AG09319 (cell line): ENCODE measurements at regions not wholly inside any gene's neighbourhood (a gene's known extent, or its start where the extent isn't known, plus 50 kb on each side); places are given as distances from the start of the nearest gene placed in this dataset.

Experiments used
- DNase-seq: peaks from one replicate; pipeline ENCODE4 v3.0.0-alpha.2; 2010; ENCODE audit warnings: low read depth; ENCODE audit errors: extremely low read depth
- TF ChIP-seq, protein P1 (sequence below): IDR thresholded peaks from 2 replicates; pipeline ENCODE4 v1.5.1; 2011; ENCODE audit warnings: low read depth, mild to moderate bottlenecking, inconsistent platforms, low read length, moderate library complexity

DNA sequence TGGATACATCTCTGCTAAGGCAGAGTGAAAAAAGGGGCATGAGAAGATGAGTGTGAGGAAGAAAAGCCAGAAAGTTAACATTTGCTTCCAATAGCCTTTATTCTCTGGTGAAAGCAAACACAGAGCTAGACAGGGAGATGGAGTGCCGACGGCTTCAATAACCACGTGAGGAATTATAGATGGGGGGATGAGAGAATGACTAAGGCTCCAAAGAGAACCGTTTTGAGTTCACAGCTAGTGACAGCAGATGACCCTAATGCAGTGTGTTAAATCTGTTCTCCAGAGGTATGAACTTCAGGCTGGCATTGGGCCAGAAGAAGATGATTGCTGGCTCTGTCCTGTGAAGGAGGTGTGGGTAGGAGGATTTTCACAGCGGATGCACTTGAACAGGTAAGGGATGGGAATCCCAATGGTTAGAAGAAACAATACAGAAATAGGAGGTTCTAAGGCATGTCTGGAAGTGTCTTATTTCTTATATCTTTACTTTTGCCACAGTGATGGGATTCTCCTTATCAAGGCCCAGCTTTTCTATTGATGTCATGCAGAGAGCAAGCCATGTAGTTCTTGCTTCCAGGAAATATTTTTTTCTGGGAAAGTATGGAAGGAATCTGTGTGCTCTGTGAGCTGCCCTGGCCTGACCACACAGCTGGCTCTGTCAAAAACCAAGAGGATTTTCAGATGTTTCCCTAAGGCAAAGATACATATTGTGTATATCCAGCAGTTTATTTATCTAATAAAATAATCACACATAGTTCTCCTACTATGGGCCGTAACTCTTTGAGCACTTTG lies 573.8 kb downstream of the LTN1 start:
- TF ChIP-seq, protein P1, sequence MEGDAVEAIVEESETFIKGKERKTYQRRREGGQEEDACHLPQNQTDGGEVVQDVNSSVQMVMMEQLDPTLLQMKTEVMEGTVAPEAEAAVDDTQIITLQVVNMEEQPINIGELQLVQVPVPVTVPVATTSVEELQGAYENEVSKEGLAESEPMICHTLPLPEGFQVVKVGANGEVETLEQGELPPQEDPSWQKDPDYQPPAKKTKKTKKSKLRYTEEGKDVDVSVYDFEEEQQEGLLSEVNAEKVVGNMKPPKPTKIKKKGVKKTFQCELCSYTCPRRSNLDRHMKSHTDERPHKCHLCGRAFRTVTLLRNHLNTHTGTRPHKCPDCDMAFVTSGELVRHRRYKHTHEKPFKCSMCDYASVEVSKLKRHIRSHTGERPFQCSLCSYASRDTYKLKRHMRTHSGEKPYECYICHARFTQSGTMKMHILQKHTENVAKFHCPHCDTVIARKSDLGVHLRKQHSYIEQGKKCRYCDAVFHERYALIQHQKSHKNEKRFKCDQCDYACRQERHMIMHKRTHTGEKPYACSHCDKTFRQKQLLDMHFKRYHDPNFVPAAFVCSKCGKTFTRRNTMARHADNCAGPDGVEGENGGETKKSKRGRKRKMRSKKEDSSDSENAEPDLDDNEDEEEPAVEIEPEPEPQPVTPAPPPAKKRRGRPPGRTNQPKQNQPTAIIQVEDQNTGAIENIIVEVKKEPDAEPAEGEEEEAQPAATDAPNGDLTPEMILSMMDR, result no peak
- DNase-seq, result no peak

GRCh38 chr21:28410256-28410655 lies 582.4 kb downstream of the LTN1 start:
- no peak for DNase-seq
- TF ChIP-seq, protein P1, result no peak

DNA sequence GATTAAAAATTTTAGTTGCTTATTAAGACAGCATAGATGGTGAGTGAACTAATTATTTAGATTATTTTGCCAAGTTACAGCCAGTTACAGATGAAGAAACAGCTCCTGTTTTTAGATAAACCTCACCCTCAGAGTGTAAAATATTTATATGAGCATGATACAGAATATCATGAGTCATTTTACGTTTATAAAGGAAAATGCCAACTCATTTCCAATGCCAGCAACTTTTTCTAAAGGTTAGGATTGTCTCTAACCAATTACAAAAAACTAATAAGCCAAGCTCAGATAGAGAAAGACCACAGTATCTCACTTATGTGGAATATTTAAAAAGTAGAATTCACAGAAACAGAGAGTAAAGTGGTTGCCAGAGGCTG lies 590.1 kb downstream of the LTN1 start:
- no peak for DNase-seq
- TF ChIP-seq, protein P1, result no peak

DNA sequence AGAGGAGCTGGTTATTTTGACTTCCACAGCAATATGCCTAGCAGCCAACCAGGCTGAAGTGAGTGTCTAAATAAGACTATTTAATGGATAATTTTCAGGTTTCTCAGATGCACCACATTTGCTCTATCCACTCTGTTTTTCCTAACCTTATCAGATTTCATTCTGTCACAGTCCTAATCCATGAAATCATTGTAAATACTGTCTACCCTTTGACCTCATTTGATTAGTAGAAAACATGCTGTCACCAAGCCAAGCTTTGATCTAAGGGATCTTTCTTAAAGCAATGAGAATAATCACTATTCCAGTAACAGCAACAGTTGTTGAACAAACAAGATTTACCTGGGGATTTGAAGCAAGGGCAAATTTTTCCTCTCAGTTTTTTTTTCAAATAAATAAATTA lies 595.6 kb downstream of the LTN1 start:
- DNase-seq, result no peak
- TF ChIP-seq, protein P1, result no peak

DNA sequence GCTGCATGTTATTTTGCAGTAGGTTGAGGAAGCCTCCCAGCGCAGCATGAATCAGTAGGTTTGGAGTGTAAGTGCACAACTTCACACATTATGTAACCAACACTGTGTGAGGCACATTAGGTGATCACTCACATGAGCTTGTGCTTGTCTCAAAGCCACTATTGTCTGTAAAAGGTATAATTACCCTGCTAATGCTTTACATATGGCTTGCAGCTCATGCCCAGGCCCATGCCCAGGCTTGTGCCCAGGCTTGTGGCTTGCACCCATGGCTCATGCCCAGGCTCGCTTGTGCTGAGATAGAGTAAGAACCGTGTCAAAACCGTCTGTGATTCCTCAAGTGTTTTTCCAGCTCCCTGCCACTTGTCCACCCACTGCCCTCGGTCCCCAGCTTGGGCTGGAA lies 596.3 kb downstream of the LTN1 start:
- DNase-seq, result no peak
- TF ChIP-seq, protein P1, result no peak

DNA sequence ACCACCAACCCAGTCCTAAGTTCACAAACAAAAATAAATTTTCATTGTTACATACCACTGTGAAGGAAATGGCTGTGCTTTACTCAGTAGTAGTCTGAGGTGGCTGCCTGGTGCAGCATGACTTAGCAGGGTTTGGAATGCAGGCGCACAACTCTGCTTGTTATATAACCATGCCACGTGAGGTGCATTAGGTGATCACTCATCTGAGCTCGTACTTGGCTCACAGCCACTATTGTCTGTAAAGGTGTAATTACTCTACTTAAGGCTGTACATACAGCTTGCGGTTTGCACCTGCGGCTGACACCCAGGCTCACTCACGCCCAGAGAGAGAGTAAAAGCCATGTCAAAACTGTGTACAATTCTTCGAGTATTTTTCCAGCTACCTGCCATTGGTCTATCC lies 599.4 kb downstream of the LTN1 start:
- TF ChIP-seq, protein P1, result no peak
- no peak for DNase-seq

GRCh38 chr21:28391938-28392849 lies 600.5 kb downstream of the LTN1 start:
- TF ChIP-seq, protein P1, result no peak

More at GRCh38 chr21:28391938-28392849, 600.5 kb downstream of the LTN1 start:
- no peak for DNase-seq
